ENCODE measurements at regions not wholly inside any gene's neighbourhood (a gene's known extent, or its start where the extent isn't known, plus 50 kb on each side); places are given as distances from the start of the nearest gene placed in this dataset.

GRCh38 chr6:169881398-169881797 is 130.0 kb downstream of the ERMARD start:
- Mint-ChIP-seq H3K4me3 (no peak overlapping the region), H3K27me3 (ENCODE audit: low read depth) (no peaks in the 10 kb centered on the region), H3K4me1 (peaks cover 13% of the 10 kb centered on the region), H3K36me3 (no peaks in the 10 kb centered on the region), H3K27ac (no peak overlapping the region), H3K9me3 (peaks cover 15% of the 10 kb centered on the region)
- no peak for DNase-seq (ENCODE audit: low spot score)
- ATAC-seq, result no peak
- TF ChIP-seq ZNF512 (CRISPR knock-in tag; IDR thresholded peaks at IDR 0.05; ENCODE audit: borderline replicate concordance) (no peak), FOXP1 (CRISPR knock-in tag; IDR thresholded peaks at IDR 0.05; ENCODE audit: borderline replicate concordance) (no peak), MLX (CRISPR knock-in tag; IDR thresholded peaks at IDR 0.05) (no peak), FOXJ3 (CRISPR knock-in tag; IDR thresholded peaks at IDR 0.05; ENCODE audit: borderline replicate concordance) (no peak), ESRRA (CRISPR knock-in tag; IDR thresholded peaks at IDR 0.05; ENCODE audit: borderline replicate concordance) (no peak), CDX4 (CRISPR knock-in tag; IDR thresholded peaks at IDR 0.05; ENCODE audit: borderline replicate concordance) (no peak), ATF1 (CRISPR knock-in tag; IDR thresholded peaks at IDR 0.05) (no peak), NFATC4 (CRISPR knock-in tag; IDR thresholded peaks at IDR 0.05) (no peak)
- TF ChIP-seq, protein P1, sequence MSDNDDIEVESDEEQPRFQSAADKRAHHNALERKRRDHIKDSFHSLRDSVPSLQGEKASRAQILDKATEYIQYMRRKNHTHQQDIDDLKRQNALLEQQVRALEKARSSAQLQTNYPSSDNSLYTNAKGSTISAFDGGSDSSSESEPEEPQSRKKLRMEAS (CRISPR knock-in tag; IDR thresholded peaks at IDR 0.05), result no peak
- CTCF ChIA-PET, result interaction anchor here (2.7 kb wide), 1 partner anchor 50 kb away, joined by 15 read pairs; no protein-coding TSS in a partner anchor
- POLR2A ChIA-PET, result no interaction called here

DNA sequence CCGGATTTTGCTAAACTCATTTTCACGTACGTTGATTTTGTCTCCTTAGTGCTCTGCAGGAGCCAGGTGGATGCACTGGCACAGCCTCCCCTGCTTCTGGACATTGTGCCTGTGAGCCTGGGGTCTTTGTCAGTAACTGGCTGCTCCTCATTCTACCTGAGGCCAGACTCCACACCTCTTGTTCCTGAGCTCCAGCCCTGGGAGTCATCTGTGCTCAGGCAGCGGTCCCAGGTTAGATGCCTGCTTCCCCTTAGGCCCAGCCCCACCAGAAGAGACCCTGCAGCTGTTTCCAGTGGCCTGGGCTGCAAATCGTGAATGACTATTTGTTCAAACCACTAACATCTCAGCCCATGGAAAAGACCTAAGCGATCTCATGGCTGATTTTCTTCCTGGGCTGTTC is 129.1 kb downstream of the ERMARD start:
- Mint-ChIP-seq H3K36me3 (no peaks in the 10 kb centered on the region), H3K9me3 (peaks cover 13% of the 10 kb centered on the region), H3K27ac (no peak overlapping the region), H3K4me3 (no peak overlapping the region), H3K4me1 (peaks cover 13% of the 10 kb centered on the region), H3K27me3 (ENCODE audit: low read depth) (no peaks in the 10 kb centered on the region)
- ChIA-PET CTCF (interaction anchor here (2.7 kb wide), 1 partner anchor 49 kb away, joined by 15 read pairs; no protein-coding TSS in a partner anchor), POLR2A (no interaction called here)
- ATAC-seq (no peak), DNase-seq (ENCODE audit: low spot score) (no peak)
- TF ChIP-seq E2F4 (CRISPR knock-in tag; IDR thresholded peaks at IDR 0.05; ENCODE audit: borderline replicate concordance, low read depth) (no peak), NR1H2 (CRISPR knock-in tag; IDR thresholded peaks at IDR 0.05) (no peak), ATF6 (CRISPR knock-in tag; IDR thresholded peaks at IDR 0.05) (no peak), ELF4 (CRISPR knock-in tag; IDR thresholded peaks at IDR 0.05; ENCODE audit: low read depth) (no peak), FOXJ3 (CRISPR knock-in tag; IDR thresholded peaks at IDR 0.05; ENCODE audit: borderline replicate concordance) (no peak), AFF4 (CRISPR knock-in tag; IDR thresholded peaks at IDR 0.05; ENCODE audit: borderline replicate concordance) (no peak), ZNF232 (CRISPR knock-in tag; IDR thresholded peaks at IDR 0.05) (no peak), CBFB (CRISPR knock-in tag; IDR thresholded peaks at IDR 0.05; ENCODE audit: low read depth) (no peak), ZBTB21 (CRISPR knock-in tag; IDR thresholded peaks at IDR 0.05; ENCODE audit: borderline replicate concordance) (no peak), ZBTB43 (CRISPR knock-in tag; IDR thresholded peaks at IDR 0.05) (no peak), ZNF317 (CRISPR knock-in tag; IDR thresholded peaks at IDR 0.05; ENCODE audit: borderline replicate concordance, low read depth) (no peak), NFYB (CRISPR knock-in tag; conservative IDR thresholded peaks at IDR 0.05; ENCODE audit: low read depth) (no peak), CREM (CRISPR knock-in tag; IDR thresholded peaks at IDR 0.05) (no peak)
- TF ChIP-seq, protein P2, sequence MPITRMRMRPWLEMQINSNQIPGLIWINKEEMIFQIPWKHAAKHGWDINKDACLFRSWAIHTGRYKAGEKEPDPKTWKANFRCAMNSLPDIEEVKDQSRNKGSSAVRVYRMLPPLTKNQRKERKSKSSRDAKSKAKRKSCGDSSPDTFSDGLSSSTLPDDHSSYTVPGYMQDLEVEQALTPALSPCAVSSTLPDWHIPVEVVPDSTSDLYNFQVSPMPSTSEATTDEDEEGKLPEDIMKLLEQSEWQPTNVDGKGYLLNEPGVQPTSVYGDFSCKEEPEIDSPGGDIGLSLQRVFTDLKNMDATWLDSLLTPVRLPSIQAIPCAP (CRISPR knock-in tag; IDR thresholded peaks at IDR 0.05), result no peak
- TF ChIP-seq, protein P1 (CRISPR knock-in tag; IDR thresholded peaks at IDR 0.05), result no peak

Data from WTC11 (cell line).